Erythroblast (primary cell): ENCODE measurements at regions not wholly inside any gene's neighbourhood (a gene's known extent, or its start where the extent isn't known, plus 50 kb on each side); places are given as distances from the start of the nearest gene placed in this dataset.

Source experiments
- GATA1 ChIP-seq: IDR thresholded peaks from 2 replicates; pipeline ENCODE4 v1.6.1; 2011; ENCODE audit warnings: low read depth, mild to moderate bottlenecking, control low read depth, low read length, moderate library complexity
- POLR2A ChIP-seq: IDR thresholded peaks from 2 replicates; pipeline ENCODE4 v1.6.1; 2011; ENCODE audit warnings: mild to moderate bottlenecking, low read length

- TF ChIP-seq POLR2A (no peak), GATA1 (no peak)
Measured at GRCh38 chr13:111963031-111963430, 103.9 kb upstream of the SOX1 start.
